Rectal smooth muscle tissue (tissue), 1 donor: ENCODE measurements at regions not wholly inside any gene's neighbourhood (a gene's known extent, or its start where the extent isn't known, plus 50 kb on each side); places are given as distances from the start of the nearest gene placed in this dataset.

Experiments
- H3K27ac ChIP-seq: one replicate; pipeline ENCODE4 v1.7.0; 2013; ENCODE audit warnings: low read depth, low read length, inconsistent platforms
- H3K27me3 ChIP-seq: one replicate; pipeline ENCODE4 v1.7.0; 2013; ENCODE audit warnings: low read length; ENCODE audit not compliant: control insufficient read depth, insufficient read depth
- H3K36me3 ChIP-seq: one replicate; pipeline ENCODE4 v1.7.0; 2013; ENCODE audit warnings: low read length; ENCODE audit not compliant: control insufficient read depth, insufficient read depth
- H3K4me1 ChIP-seq: one replicate; pipeline ENCODE4 v1.7.0; 2013; ENCODE audit warnings: low read length; ENCODE audit not compliant: control insufficient read depth, insufficient read depth
- H3K4me3 ChIP-seq: one replicate; pipeline ENCODE4 v1.7.0; 2013; ENCODE audit warnings: low read length
- H3K9ac ChIP-seq: one replicate; pipeline ENCODE4 v1.7.0; 2013; ENCODE audit warnings: low read length

- Histone ChIP-seq H3K36me3 (no peaks in the 10 kb centered on the region), H3K27me3 (no peaks in the 10 kb centered on the region), H3K27ac (no peak overlapping the region), H3K4me3 (no peak overlapping the region), H3K4me1 (no peaks in the 10 kb centered on the region), H3K9ac (no peak overlapping the region)
Measured at GRCh38 chr18:38456253-38456652, 890.7 kb upstream of the CELF4 start.

GRCh38 chr18:38454764-38455469, 889.3 kb upstream of the CELF4 start:
- Histone ChIP-seq H3K9ac (no peak overlapping the region), H3K27me3 (no peaks in the 10 kb centered on the region), H3K4me3 (no peak overlapping the region), H3K4me1 (no peaks in the 10 kb centered on the region), H3K36me3 (no peaks in the 10 kb centered on the region), H3K27ac (no peak overlapping the region)

GRCh38 chr18:38453880-38454279, 888.3 kb upstream of the CELF4 start:
- Histone ChIP-seq H3K9ac (no peak overlapping the region), H3K36me3 (no peaks in the 10 kb centered on the region), H3K4me3 (no peak overlapping the region), H3K27me3 (no peaks in the 10 kb centered on the region), H3K27ac (no peak overlapping the region), H3K4me1 (no peaks in the 10 kb centered on the region)

GRCh38 chr18:38450876-38451275, 885.3 kb upstream of the CELF4 start:
- Histone ChIP-seq H3K36me3 (no peaks in the 10 kb centered on the region), H3K4me1 (no peaks in the 10 kb centered on the region), H3K27me3 (no peaks in the 10 kb centered on the region), H3K4me3 (no peak overlapping the region), H3K27ac (no peak overlapping the region), H3K9ac (no peak overlapping the region)

- no peak overlapping the region for H3K4me3 ChIP-seq
Measured at GRCh38 chr18:38445804-38446145, 880.2 kb upstream of the CELF4 start.

GRCh38 chr18:38444971-38445803, 879.6 kb upstream of the CELF4 start:
- Histone ChIP-seq H3K27me3 (no peaks in the 10 kb centered on the region), H3K4me3 (no peak overlapping the region), H3K36me3 (no peaks in the 10 kb centered on the region), H3K4me1 (no peaks in the 10 kb centered on the region), H3K27ac (no peak overlapping the region), H3K9ac (no peak overlapping the region)

More at GRCh38 chr18:38445804-38446145, 880.2 kb upstream of the CELF4 start:
- Histone ChIP-seq H3K27me3 (no peaks in the 10 kb centered on the region), H3K4me1 (no peaks in the 10 kb centered on the region), H3K36me3 (no peaks in the 10 kb centered on the region), H3K9ac (no peak overlapping the region), H3K27ac (no peak overlapping the region)

- Histone ChIP-seq H3K4me3 (no peak overlapping the region), H3K4me1 (no peaks in the 10 kb centered on the region), H3K36me3 (no peaks in the 10 kb centered on the region), H3K27me3 (no peaks in the 10 kb centered on the region), H3K27ac (no peak overlapping the region), H3K9ac (no peak overlapping the region)
Measured at GRCh38 chr18:38427736-38428135, 862.1 kb upstream of the CELF4 start.

GRCh38 chr18:38427234-38427633, 861.6 kb upstream of the CELF4 start:
- Histone ChIP-seq H3K4me1 (no peaks in the 10 kb centered on the region), H3K36me3 (no peaks in the 10 kb centered on the region), H3K9ac (no peak overlapping the region), H3K4me3 (no peak overlapping the region), H3K27me3 (no peaks in the 10 kb centered on the region), H3K27ac (no peak overlapping the region)

GRCh38 chr18:38421872-38422615, 856.4 kb upstream of the CELF4 start:
- Histone ChIP-seq H3K36me3 (no peaks in the 10 kb centered on the region), H3K27me3 (no peaks in the 10 kb centered on the region), H3K9ac (no peak overlapping the region), H3K4me3 (no peak overlapping the region), H3K27ac (no peak overlapping the region), H3K4me1 (no peaks in the 10 kb centered on the region)

GRCh38 chr18:38421021-38421420, 855.4 kb upstream of the CELF4 start:
- Histone ChIP-seq H3K9ac (no peak overlapping the region), H3K36me3 (no peaks in the 10 kb centered on the region), H3K27me3 (no peaks in the 10 kb centered on the region), H3K4me1 (no peaks in the 10 kb centered on the region), H3K27ac (no peak overlapping the region), H3K4me3 (no peak overlapping the region)

- no peak overlapping the region for H3K4me3 ChIP-seq
- H3K27me3 ChIP-seq = no peaks in the 10 kb centered on the region
- H3K27ac ChIP-seq = no peak overlapping the region
- H3K9ac ChIP-seq = no peak overlapping the region
- no peaks in the 10 kb centered on the region for H3K4me1 ChIP-seq
- H3K36me3 ChIP-seq = no peaks in the 10 kb centered on the region
Measured at GRCh38 chr18:38420611-38421010, 855.0 kb upstream of the CELF4 start.

GRCh38 chr18:38415811-38416210, 850.2 kb upstream of the CELF4 start:
- Histone ChIP-seq H3K27ac (no peak overlapping the region), H3K4me1 (no peaks in the 10 kb centered on the region), H3K9ac (no peak overlapping the region), H3K4me3 (no peak overlapping the region), H3K27me3 (no peaks in the 10 kb centered on the region), H3K36me3 (no peaks in the 10 kb centered on the region)
